Osteoblast (primary cell): ENCODE measurements at regions not wholly inside any gene's neighbourhood (a gene's known extent, or its start where the extent isn't known, plus 50 kb on each side); places are given as distances from the start of the nearest gene placed in this dataset.

Experiments used
- DNase-seq: peaks from one replicate; pipeline ENCODE4 v3.0.0; 2011; ENCODE audit warnings: low spot score, mixed read lengths; ENCODE audit not compliant: insufficient read length; ENCODE audit errors: missing footprints
- H2AFZ ChIP-seq: 2 replicates; pipeline ENCODE4 v1.6.0; 2011; ENCODE audit warnings: mild to moderate bottlenecking, low read length
- H3K27ac ChIP-seq: 2 replicates; pipeline ENCODE4 v1.5.1; 2011; ENCODE audit warnings: mild to moderate bottlenecking, low read depth, low read length, moderate library complexity
- H3K27me3 ChIP-seq: 2 replicates; pipeline ENCODE4 v1.6.0; 2012; ENCODE audit warnings: mild to moderate bottlenecking, control low read depth, inconsistent platforms, low read length, moderate library complexity; ENCODE audit not compliant: insufficient read depth
- H3K36me3 ChIP-seq: 2 replicates; pipeline ENCODE4 v1.5.1; 2011; ENCODE audit warnings: mild to moderate bottlenecking, low read length, control low read depth, moderate library complexity; ENCODE audit not compliant: insufficient read depth
- H3K4me1 ChIP-seq: 2 replicates; pipeline ENCODE4 v1.5.1; 2011; ENCODE audit warnings: mild to moderate bottlenecking, low read length, control low read depth, moderate library complexity; ENCODE audit not compliant: insufficient read depth
- H3K4me2 ChIP-seq: 2 replicates; pipeline ENCODE4 v1.6.0; 2011; ENCODE audit warnings: mild to moderate bottlenecking, low read length; ENCODE audit not compliant: insufficient read depth
- H3K4me3 ChIP-seq: fragments of 200-600 bp; sonication (generic); 3 replicates; pipeline ENCODE4 v1.5.1; 2012; ENCODE audit warnings: mild to moderate bottlenecking, low read length, inconsistent platforms; ENCODE audit not compliant: insufficient read depth
- H3K79me2 ChIP-seq: 2 replicates; pipeline ENCODE4 v1.6.0; 2012; ENCODE audit warnings: mild to moderate bottlenecking, low read length, control low read depth, inconsistent platforms; ENCODE audit not compliant: insufficient read depth
- H3K9me3 ChIP-seq: 2 replicates; pipeline ENCODE4 v1.5.1; 2011; ENCODE audit warnings: low read depth, low read length, control low read depth
- H4K20me1 ChIP-seq: 2 replicates; pipeline ENCODE4 v1.6.0; 2012; ENCODE audit warnings: mild to moderate bottlenecking, low read length, control low read depth; ENCODE audit not compliant: insufficient read depth
- TF ChIP-seq, protein P1 (sequence below): IDR thresholded peaks from 2 replicates; pipeline ENCODE4 v1.5.1; 2011; ENCODE audit warnings: mild to moderate bottlenecking, low read depth, low read length, moderate library complexity; ENCODE audit errors: extremely low read depth

DNA sequence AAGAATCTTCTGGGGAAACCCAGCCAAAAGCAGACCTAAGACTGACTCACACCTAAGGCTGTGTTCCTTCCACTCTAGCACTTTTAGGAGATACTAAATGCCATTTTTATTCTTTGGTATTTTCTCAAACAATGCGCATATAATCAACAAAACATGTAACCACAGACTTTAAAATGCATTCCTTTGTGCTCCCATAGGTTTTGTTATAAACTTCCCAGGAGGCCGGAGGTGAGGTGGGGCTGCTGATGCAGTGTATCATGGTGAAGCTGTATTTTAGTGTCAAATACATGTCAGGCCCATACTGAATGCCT, 155.2 kb downstream of the BTBD3 start:
- Histone ChIP-seq H4K20me1 (no peaks in the 10 kb centered on the region), H2AFZ (no peak overlapping the region), H3K79me2 (no peaks in the 10 kb centered on the region), H3K9me3 (no peaks in the 10 kb centered on the region), H3K36me3 (no peaks in the 10 kb centered on the region), H3K4me1 (no peaks in the 10 kb centered on the region), H3K4me3 (no peak overlapping the region), H3K4me2 (no peak overlapping the region), H3K27ac (no peak overlapping the region), H3K27me3 (no peaks in the 10 kb centered on the region)
- TF ChIP-seq, protein P1, sequence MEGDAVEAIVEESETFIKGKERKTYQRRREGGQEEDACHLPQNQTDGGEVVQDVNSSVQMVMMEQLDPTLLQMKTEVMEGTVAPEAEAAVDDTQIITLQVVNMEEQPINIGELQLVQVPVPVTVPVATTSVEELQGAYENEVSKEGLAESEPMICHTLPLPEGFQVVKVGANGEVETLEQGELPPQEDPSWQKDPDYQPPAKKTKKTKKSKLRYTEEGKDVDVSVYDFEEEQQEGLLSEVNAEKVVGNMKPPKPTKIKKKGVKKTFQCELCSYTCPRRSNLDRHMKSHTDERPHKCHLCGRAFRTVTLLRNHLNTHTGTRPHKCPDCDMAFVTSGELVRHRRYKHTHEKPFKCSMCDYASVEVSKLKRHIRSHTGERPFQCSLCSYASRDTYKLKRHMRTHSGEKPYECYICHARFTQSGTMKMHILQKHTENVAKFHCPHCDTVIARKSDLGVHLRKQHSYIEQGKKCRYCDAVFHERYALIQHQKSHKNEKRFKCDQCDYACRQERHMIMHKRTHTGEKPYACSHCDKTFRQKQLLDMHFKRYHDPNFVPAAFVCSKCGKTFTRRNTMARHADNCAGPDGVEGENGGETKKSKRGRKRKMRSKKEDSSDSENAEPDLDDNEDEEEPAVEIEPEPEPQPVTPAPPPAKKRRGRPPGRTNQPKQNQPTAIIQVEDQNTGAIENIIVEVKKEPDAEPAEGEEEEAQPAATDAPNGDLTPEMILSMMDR, result no peak
- no peak for DNase-seq

- no peaks in the 10 kb centered on the region for H3K27me3 ChIP-seq
- H3K36me3 ChIP-seq, result no peaks in the 10 kb centered on the region
- DNase-seq, result no peak
- no peaks in the 10 kb centered on the region for H3K4me1 ChIP-seq
- no peak overlapping the region for H3K27ac ChIP-seq
- no peak overlapping the region for H3K4me2 ChIP-seq
- no peak overlapping the region for H2AFZ ChIP-seq
- no peak overlapping the region for H3K4me3 ChIP-seq
- TF ChIP-seq, protein P1, result no peak
- H4K20me1 ChIP-seq, result no peaks in the 10 kb centered on the region
- H3K79me2 ChIP-seq, result no peaks in the 10 kb centered on the region
- no peaks in the 10 kb centered on the region for H3K9me3 ChIP-seq
These were observed 156.5 kb downstream of the BTBD3 start for GRCh38 chr20:12074111-12074655.

DNA sequence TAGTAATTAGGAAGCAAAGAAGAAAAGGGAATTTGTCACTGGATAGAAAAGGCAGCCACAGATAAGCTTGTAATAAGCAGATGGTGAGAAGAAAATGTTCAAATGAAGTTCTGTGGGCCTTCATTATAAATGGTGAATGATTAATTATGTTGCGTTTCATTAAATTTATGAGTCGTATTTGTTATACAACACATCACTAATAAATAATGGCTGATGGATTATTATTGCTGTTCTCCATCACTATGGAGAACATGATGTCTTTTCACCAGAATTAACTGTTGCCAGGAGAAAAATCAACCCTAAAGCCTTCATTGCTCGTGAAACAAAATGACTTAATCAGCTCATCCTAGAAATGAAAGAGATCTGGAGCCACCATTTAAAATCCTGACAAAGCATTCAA, 158.5 kb downstream of the BTBD3 start:
- no peaks in the 10 kb centered on the region for H3K27me3 ChIP-seq
- no peaks in the 10 kb centered on the region for H3K9me3 ChIP-seq
- H3K4me2 ChIP-seq, result no peak overlapping the region
- no peak for DNase-seq
- H3K36me3 ChIP-seq, result no peaks in the 10 kb centered on the region
- H4K20me1 ChIP-seq, result no peaks in the 10 kb centered on the region
- H3K4me3 ChIP-seq, result no peak overlapping the region
- H3K27ac ChIP-seq, result no peak overlapping the region
- TF ChIP-seq, protein P1, result no peak
- H3K79me2 ChIP-seq, result no peaks in the 10 kb centered on the region
- no peak overlapping the region for H2AFZ ChIP-seq
- H3K4me1 ChIP-seq, result no peaks in the 10 kb centered on the region

DNA sequence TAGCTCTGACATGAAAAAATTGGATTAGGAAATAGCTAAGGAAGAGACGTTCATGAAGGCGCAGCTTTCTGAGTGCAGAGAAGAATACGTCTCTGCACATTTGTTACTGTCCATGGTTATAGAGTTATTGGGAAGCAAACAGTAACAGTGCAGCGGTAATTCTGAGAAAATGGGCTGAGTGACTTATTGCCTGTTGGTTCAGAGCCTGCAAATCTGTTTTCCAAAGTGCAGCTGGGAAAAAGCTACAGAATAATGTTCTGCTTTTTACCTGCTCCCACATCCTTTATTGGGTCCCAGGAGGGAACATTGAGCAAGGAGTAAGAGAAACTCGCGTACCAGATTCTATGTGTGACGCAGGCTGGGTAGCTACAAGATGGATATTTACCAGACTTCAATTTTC, 160.2 kb downstream of the BTBD3 start:
- TF ChIP-seq, protein P1, result no peak
- Histone ChIP-seq H2AFZ (no peak overlapping the region), H3K27me3 (no peaks in the 10 kb centered on the region), H4K20me1 (no peaks in the 10 kb centered on the region), H3K4me2 (no peak overlapping the region), H3K79me2 (no peaks in the 10 kb centered on the region), H3K9me3 (no peaks in the 10 kb centered on the region), H3K4me1 (no peaks in the 10 kb centered on the region), H3K36me3 (no peaks in the 10 kb centered on the region), H3K27ac (no peak overlapping the region), H3K4me3 (no peak overlapping the region)
- DNase-seq, result no peak
